ENCODE measurements at regions not wholly inside any gene's neighbourhood (a gene's known extent, or its start where the extent isn't known, plus 50 kb on each side); places are given as distances from the start of the nearest gene placed in this dataset.

DNA sequence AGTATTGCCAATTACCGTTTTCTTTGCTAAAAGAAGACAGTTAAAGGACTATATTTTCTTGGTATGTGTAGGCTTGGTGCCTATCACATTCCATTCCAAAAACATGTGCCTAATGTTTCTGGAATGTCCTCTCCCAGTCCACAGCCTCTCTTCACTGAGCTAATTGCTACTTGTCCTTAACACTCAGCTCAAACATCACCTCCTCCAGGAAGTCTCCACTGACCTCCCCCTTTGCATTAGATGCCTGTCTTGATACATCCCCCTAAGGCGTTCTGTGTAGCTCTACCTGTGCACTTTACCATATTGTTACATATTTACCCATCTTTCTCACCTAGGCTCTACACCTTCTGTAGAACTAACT, 195.6 kb upstream of the CAMK1G start:
- TF ChIP-seq, protein P1, sequence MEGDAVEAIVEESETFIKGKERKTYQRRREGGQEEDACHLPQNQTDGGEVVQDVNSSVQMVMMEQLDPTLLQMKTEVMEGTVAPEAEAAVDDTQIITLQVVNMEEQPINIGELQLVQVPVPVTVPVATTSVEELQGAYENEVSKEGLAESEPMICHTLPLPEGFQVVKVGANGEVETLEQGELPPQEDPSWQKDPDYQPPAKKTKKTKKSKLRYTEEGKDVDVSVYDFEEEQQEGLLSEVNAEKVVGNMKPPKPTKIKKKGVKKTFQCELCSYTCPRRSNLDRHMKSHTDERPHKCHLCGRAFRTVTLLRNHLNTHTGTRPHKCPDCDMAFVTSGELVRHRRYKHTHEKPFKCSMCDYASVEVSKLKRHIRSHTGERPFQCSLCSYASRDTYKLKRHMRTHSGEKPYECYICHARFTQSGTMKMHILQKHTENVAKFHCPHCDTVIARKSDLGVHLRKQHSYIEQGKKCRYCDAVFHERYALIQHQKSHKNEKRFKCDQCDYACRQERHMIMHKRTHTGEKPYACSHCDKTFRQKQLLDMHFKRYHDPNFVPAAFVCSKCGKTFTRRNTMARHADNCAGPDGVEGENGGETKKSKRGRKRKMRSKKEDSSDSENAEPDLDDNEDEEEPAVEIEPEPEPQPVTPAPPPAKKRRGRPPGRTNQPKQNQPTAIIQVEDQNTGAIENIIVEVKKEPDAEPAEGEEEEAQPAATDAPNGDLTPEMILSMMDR (IDR thresholded peaks at IDR 0.05; ENCODE audit: unreplicated experiment) = no peak
- no peak for DNase-seq (ENCODE audit: low spot score, unreplicated experiment)
- no peak overlapping the region for H3K27ac Mint-ChIP-seq
- no peak overlapping the region for H3K4me3 Mint-ChIP-seq (ENCODE audit: low read depth)
- H3K36me3 Mint-ChIP-seq (ENCODE audit: insufficient read depth) = no peaks in the 10 kb centered on the region
- no peaks in the 10 kb centered on the region for H3K9me3 Mint-ChIP-seq (ENCODE audit: low read depth)
- no peaks in the 10 kb centered on the region for H3K27me3 Mint-ChIP-seq
- peaks cover 17% of the 10 kb centered on the region for H3K4me1 Mint-ChIP-seq (ENCODE audit: low read depth)

DNA sequence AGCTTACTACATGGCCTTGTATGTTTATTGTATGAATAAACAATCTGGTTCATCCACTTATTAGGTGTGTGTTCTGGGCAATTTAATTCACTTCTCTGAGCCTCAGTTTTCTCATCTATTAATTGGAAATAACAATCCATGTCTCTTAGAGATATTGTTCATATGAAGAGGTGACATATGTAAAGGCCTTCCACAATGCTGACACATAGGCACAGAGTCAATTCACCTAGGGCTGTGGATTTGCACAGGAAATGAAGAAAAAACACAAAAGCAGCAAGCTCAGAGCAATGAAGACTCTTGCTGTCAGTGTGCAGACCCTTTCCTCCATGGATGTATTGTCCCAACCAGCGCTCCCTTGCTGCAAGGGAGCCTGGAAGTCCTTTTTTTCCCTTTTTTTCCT, 195.2 kb upstream of the CAMK1G start:
- Mint-ChIP-seq H3K4me1 (ENCODE audit: low read depth) (peaks cover 16% of the 10 kb centered on the region), H3K27me3 (no peaks in the 10 kb centered on the region), H3K27ac (no peak overlapping the region), H3K4me3 (ENCODE audit: low read depth) (no peak overlapping the region), H3K36me3 (ENCODE audit: insufficient read depth) (no peaks in the 10 kb centered on the region), H3K9me3 (ENCODE audit: low read depth) (no peaks in the 10 kb centered on the region)
- DNase-seq (ENCODE audit: low spot score, unreplicated experiment) = no peak
- TF ChIP-seq, protein P1 (IDR thresholded peaks at IDR 0.05; ENCODE audit: unreplicated experiment) = no peak

DNA sequence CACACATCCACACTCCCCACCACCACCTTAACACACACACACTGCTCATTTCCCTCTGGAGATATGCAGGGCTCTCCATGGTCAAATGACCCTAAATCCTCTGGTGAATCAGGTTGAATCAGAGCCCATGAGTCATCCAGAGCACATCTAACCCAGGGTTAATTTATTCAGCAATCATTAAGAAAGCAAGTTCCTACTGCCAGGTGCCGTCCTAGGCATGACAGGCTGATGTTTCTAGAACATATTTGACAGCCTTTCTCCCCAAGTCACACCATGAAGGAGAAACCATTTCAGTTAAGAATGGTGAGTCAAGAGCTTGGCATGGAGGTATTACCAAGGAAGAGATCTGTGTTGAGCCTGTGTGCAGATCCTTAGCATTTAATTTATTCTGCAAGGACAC, 194.3 kb upstream of the CAMK1G start:
- no peak overlapping the region for H3K27ac Mint-ChIP-seq
- TF ChIP-seq, protein P1 (IDR thresholded peaks at IDR 0.05; ENCODE audit: unreplicated experiment) = no peak

DNA sequence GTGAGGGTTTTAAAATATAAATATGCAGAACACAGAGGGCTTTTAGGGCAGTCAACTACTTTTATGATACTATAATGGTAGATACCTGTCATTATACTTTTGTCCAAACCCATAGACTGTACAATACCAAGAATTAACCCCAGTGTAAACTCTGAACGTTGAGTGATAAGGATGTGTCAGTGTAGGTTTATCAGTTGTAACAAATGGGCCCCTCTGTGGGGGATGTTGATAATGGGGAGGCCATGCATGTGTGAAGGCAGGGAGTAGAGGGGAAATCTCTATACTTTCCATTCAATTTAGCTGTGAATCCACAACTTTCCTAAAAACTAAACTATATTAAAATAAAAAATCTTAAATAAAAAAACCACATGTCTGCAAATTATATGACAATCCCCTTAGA, 193.5 kb upstream of the CAMK1G start:
- Mint-ChIP-seq H3K4me3 (ENCODE audit: low read depth) (no peak overlapping the region), H3K36me3 (ENCODE audit: insufficient read depth) (no peaks in the 10 kb centered on the region), H3K27ac (peak overlapping the region; percentile 29), H3K9me3 (ENCODE audit: low read depth) (no peaks in the 10 kb centered on the region), H3K27me3 (no peaks in the 10 kb centered on the region), H3K4me1 (ENCODE audit: low read depth) (peaks cover 3% of the 10 kb centered on the region)
- TF ChIP-seq, protein P1 (IDR thresholded peaks at IDR 0.05; ENCODE audit: unreplicated experiment) = no peak
- no peak for DNase-seq (ENCODE audit: low spot score, unreplicated experiment)

More for the DNA sequence above, 194.3 kb upstream of the CAMK1G start:
- DNase-seq (ENCODE audit: low spot score, unreplicated experiment) = no peak
- H3K4me3 Mint-ChIP-seq (ENCODE audit: low read depth) = no peak overlapping the region
- H3K36me3 Mint-ChIP-seq (ENCODE audit: insufficient read depth) = no peaks in the 10 kb centered on the region
- H3K27me3 Mint-ChIP-seq = no peaks in the 10 kb centered on the region
- H3K4me1 Mint-ChIP-seq (ENCODE audit: low read depth) = peaks cover 7% of the 10 kb centered on the region
- no peaks in the 10 kb centered on the region for H3K9me3 Mint-ChIP-seq (ENCODE audit: low read depth)

DNA sequence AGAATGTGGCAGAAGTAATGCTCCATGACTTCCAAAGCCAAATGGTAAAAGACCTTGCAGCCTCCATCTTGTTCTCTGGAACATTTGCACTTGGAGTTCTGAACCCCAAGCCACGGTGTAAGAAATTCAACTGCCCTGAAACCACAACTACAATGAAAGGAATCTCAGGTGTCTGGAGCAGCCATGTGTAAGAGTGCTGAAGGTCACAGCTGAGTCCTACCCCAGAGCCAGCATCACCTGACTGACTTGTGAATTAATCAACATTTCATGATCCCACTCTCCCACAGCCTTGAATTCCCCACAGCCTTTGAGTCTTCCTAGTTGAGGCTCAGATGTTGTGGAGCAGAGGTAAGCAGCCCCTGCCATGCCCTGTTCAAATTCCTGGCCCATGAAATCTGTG, 192.8 kb upstream of the CAMK1G start:
- TF ChIP-seq, protein P1 (IDR thresholded peaks at IDR 0.05; ENCODE audit: unreplicated experiment) = no peak
- H3K9me3 Mint-ChIP-seq (ENCODE audit: low read depth) = no peaks in the 10 kb centered on the region
- no peaks in the 10 kb centered on the region for H3K27me3 Mint-ChIP-seq
- H3K36me3 Mint-ChIP-seq (ENCODE audit: insufficient read depth) = no peaks in the 10 kb centered on the region
- H3K4me1 Mint-ChIP-seq (ENCODE audit: low read depth) = peaks cover 9% of the 10 kb centered on the region
- no peak for DNase-seq (ENCODE audit: low spot score, unreplicated experiment)
- H3K27ac Mint-ChIP-seq = no peak overlapping the region
- H3K4me3 Mint-ChIP-seq (ENCODE audit: low read depth) = no peak overlapping the region
